BE2C (cell line): ENCODE measurements at regions not wholly inside any gene's neighbourhood (a gene's known extent, or its start where the extent isn't known, plus 50 kb on each side); places are given as distances from the start of the nearest gene placed in this dataset.

Experiments used
- DNase-seq: peaks from one replicate; pipeline ENCODE4 v3.0.0-alpha.2; 2020
- H3K27me3 ChIP-seq: fragments of 250-450 bp; sonication (Bioruptor Pico); 2 replicates; pipeline ENCODE4 v1.5.1; 2020; ENCODE audit warnings: mild to moderate bottlenecking
- H3K36me3 ChIP-seq: fragments of 250-450 bp; sonication (Bioruptor Pico); 2 replicates; pipeline ENCODE4 v1.5.1; 2020; ENCODE audit warnings: mild to moderate bottlenecking
- H3K4me1 ChIP-seq: fragments of 250-450 bp; sonication (Bioruptor Pico); 2 replicates; pipeline ENCODE4 v1.5.1; 2020
- H3K4me3 ChIP-seq: 2 replicates; pipeline ENCODE4 v1.5.1; 2011; ENCODE audit warnings: low read depth, low read length
- H3K9me3 ChIP-seq: fragments of 250-450 bp; sonication (Bioruptor Pico); 2 replicates; pipeline ENCODE4 v1.5.1; 2020
- CTCF ChIP-seq: IDR thresholded peaks from 2 replicates; pipeline ENCODE4 v1.5.1; 2012; ENCODE audit warnings: mild to moderate bottlenecking, low read depth, low read length

- no peak for DNase-seq
- H3K4me1 ChIP-seq = no peaks in the 10 kb centered on the region
- no peak overlapping the region for H3K4me3 ChIP-seq
- H3K9me3 ChIP-seq = no peaks in the 10 kb centered on the region
- TF ChIP-seq CTCF = no peak
- no peaks in the 10 kb centered on the region for H3K36me3 ChIP-seq
- peaks cover 13% of the 10 kb centered on the region for H3K27me3 ChIP-seq
Measured at GRCh38 chr11:100545556-100545955, 141.5 kb upstream of the ARHGAP42 start.

- no peak for TF ChIP-seq CTCF
- H3K9me3 ChIP-seq = no peaks in the 10 kb centered on the region
- H3K27me3 ChIP-seq = peaks cover 13% of the 10 kb centered on the region
- no peak overlapping the region for H3K4me3 ChIP-seq
- no peak for DNase-seq
- H3K36me3 ChIP-seq = no peaks in the 10 kb centered on the region
- no peaks in the 10 kb centered on the region for H3K4me1 ChIP-seq
Measured at GRCh38 chr11:100545970-100546369, 141.1 kb upstream of the ARHGAP42 start.

GRCh38 chr11:100546714-100547113, 140.4 kb upstream of the ARHGAP42 start:
- DNase-seq = no peak
- Histone ChIP-seq H3K27me3 (peaks cover 13% of the 10 kb centered on the region), H3K36me3 (no peaks in the 10 kb centered on the region), H3K9me3 (no peaks in the 10 kb centered on the region), H3K4me1 (no peaks in the 10 kb centered on the region), H3K4me3 (no peak overlapping the region)
- TF ChIP-seq CTCF = no peak

GRCh38 chr11:100550298-100550697, 136.8 kb upstream of the ARHGAP42 start:
- Histone ChIP-seq H3K27me3 (peaks cover 27% of the 10 kb centered on the region), H3K9me3 (no peaks in the 10 kb centered on the region), H3K36me3 (no peaks in the 10 kb centered on the region), H3K4me1 (no peaks in the 10 kb centered on the region), H3K4me3 (no peak overlapping the region)
- TF ChIP-seq CTCF = no peak
- no peak for DNase-seq

GRCh38 chr11:100550912-100551632, 136.0 kb upstream of the ARHGAP42 start:
- no peak for DNase-seq
- no peak for TF ChIP-seq CTCF
- Histone ChIP-seq H3K27me3 (peaks cover 29% of the 10 kb centered on the region), H3K9me3 (no peaks in the 10 kb centered on the region), H3K36me3 (no peaks in the 10 kb centered on the region), H3K4me3 (no peak overlapping the region), H3K4me1 (no peaks in the 10 kb centered on the region)

- Histone ChIP-seq H3K36me3 (no peaks in the 10 kb centered on the region), H3K9me3 (no peaks in the 10 kb centered on the region), H3K4me3 (no peak overlapping the region), H3K4me1 (no peaks in the 10 kb centered on the region), H3K27me3 (peaks cover 43% of the 10 kb centered on the region)
- TF ChIP-seq CTCF = no peak
- no peak for DNase-seq
Measured at GRCh38 chr11:100555931-100556330, 131.2 kb upstream of the ARHGAP42 start.
